Neural progenitor cell (in vitro differentiated cells): ENCODE measurements at regions not wholly inside any gene's neighbourhood (a gene's known extent, or its start where the extent isn't known, plus 50 kb on each side); places are given as distances from the start of the nearest gene placed in this dataset.

ENCODE experiments used
- DNase-seq: peaks from one replicate; pipeline ENCODE4 v3.0.0-alpha.2; 2016; ENCODE audit warnings: low spot score
- H2AFZ ChIP-seq: fragments of 200-600 bp; sonication (generic); replicated peaks from 2 replicates; pipeline ENCODE4 v1.6.1; 2016; ENCODE audit warnings: antibody characterized with exemption
- H3F3A ChIP-seq: fragments of 200-600 bp; sonication (generic); 2 replicates; pipeline ENCODE4 v1.6.1; 2016; ENCODE audit warnings: antibody characterized with exemption, low read depth
- H3K27ac ChIP-seq: fragments of 200-600 bp; sonication (generic); 2 replicates; pipeline ENCODE4 v1.5.1; 2016; ENCODE audit warnings: mild to moderate bottlenecking
- H3K27me3 ChIP-seq: fragments of 200-600 bp; sonication (generic); 2 replicates; pipeline ENCODE4 v1.6.1; 2016; ENCODE audit warnings: mild to moderate bottlenecking, moderate library complexity
- H3K36me3 ChIP-seq: fragments of 200-600 bp; sonication (generic); 2 replicates; pipeline ENCODE4 v1.5.1; 2016
- H3K4me1 ChIP-seq: fragments of 200-600 bp; sonication (generic); 2 replicates; pipeline ENCODE4 v1.6.1; 2016; ENCODE audit warnings: mixed run types
- H3K4me2 ChIP-seq: fragments of 200-600 bp; sonication (generic); 2 replicates; pipeline ENCODE4 v1.6.1; 2016
- H3K4me3 ChIP-seq: fragments of 200-600 bp; sonication (generic); 2 replicates; pipeline ENCODE4 v1.5.1; 2016
- H3K79me2 ChIP-seq: fragments of 200-600 bp; sonication (generic); 2 replicates; pipeline ENCODE4 v1.6.1; 2016; ENCODE audit warnings: low read depth
- H3K9ac ChIP-seq: fragments of 200-600 bp; sonication (generic); 2 replicates; pipeline ENCODE4 v1.6.1; 2016
- H3K9me3 ChIP-seq: fragments of 200-600 bp; sonication (generic); 2 replicates; pipeline ENCODE4 v1.5.1; 2016; ENCODE audit warnings: low read depth
- H4K20me1 ChIP-seq: fragments of 200-600 bp; sonication (generic); 2 replicates; pipeline ENCODE4 v1.6.1; 2016; ENCODE audit warnings: low read depth
- H3K27ac Mint-ChIP-seq: 3 replicates; pipeline ENCODE4 v1.8.0; 2021; ENCODE audit warnings: mixed read lengths
- H3K27me3 Mint-ChIP-seq: 2 replicates; pipeline ENCODE4 v1.8.0; 2022; ENCODE audit warnings: low read depth, mild to moderate bottlenecking, inconsistent platforms, moderate library complexity, mixed read lengths; ENCODE audit not compliant: insufficient read depth
- H3K36me3 Mint-ChIP-seq: 3 replicates; pipeline ENCODE4 v1.8.0; 2021; ENCODE audit warnings: mixed read lengths
- H3K4me1 Mint-ChIP-seq: 3 replicates; pipeline ENCODE4 v1.8.0; 2021; ENCODE audit warnings: mixed read lengths
- H3K4me3 Mint-ChIP-seq: 3 replicates; pipeline ENCODE4 v1.8.0; 2021; ENCODE audit warnings: mild to moderate bottlenecking, moderate library complexity, mixed read lengths
- H3K9me3 Mint-ChIP-seq: 3 replicates; pipeline ENCODE4 v1.8.0; 2020; ENCODE audit warnings: mixed read lengths
- CTCF ChIP-seq: fragments of 200-600 bp; sonication (generic); IDR thresholded peaks from 2 replicates; pipeline ENCODE4 v1.5.1; 2017; ENCODE audit warnings: antibody characterized with exemption, mild to moderate bottlenecking
- EZH2 ChIP-seq: fragments of 200-600 bp; sonication (generic); IDR thresholded peaks from 2 replicates; pipeline ENCODE4 v1.6.1; 2017; ENCODE audit warnings: antibody characterized with exemption, mild to moderate bottlenecking, moderate library complexity
- EZH2phosphoT487 ChIP-seq: fragments of 200-600 bp; sonication (generic); IDR thresholded peaks from 2 replicates; pipeline ENCODE4 v1.6.1; 2017; ENCODE audit warnings: antibody characterized with exemption

- no peak overlapping the region for H3K27ac Mint-ChIP-seq
- Histone ChIP-seq H2AFZ (no peak overlapping the region), H3K4me3 (peak overlapping the region; percentile 25), H3K79me2 (no peaks in the 10 kb centered on the region), H3K27me3 (peaks cover 74% of the 10 kb centered on the region), H3K36me3 (peaks cover 5% of the 10 kb centered on the region), H3F3A (peaks cover 28% of the 10 kb centered on the region), H3K9ac (no peak overlapping the region), H4K20me1 (peaks cover 9% of the 10 kb centered on the region), H3K27ac (peak overlapping the region; percentile 65), H3K9me3 (peaks cover 12% of the 10 kb centered on the region), H3K4me2 (peak overlapping the region; percentile 72), H3K4me1 (peaks cover 23% of the 10 kb centered on the region)
- H3K9me3 Mint-ChIP-seq, result peaks cover 24% of the 10 kb centered on the region
- peaks cover 21% of the 10 kb centered on the region for H3K4me1 Mint-ChIP-seq
- peaks cover 20% of the 10 kb centered on the region for H3K27me3 Mint-ChIP-seq
- H3K36me3 Mint-ChIP-seq, result peaks cover 3% of the 10 kb centered on the region
- TF ChIP-seq EZH2phosphoT487 (peak; percentile 68), CTCF (no peak)
- DNase-seq, result peak; percentile 50
- peak overlapping the region; percentile 30 for H3K4me3 Mint-ChIP-seq
Measured at GRCh38 chr6:91298543-91299145, 711.8 kb upstream of the MAP3K7 start.

GRCh38 chr6:91293395-91293794, 706.5 kb upstream of the MAP3K7 start:
- Histone ChIP-seq H3K9me3 (peaks cover 12% of the 10 kb centered on the region), H3K27ac (no peak overlapping the region), H4K20me1 (peaks cover 2% of the 10 kb centered on the region), H3K4me2 (no peak overlapping the region), H3K4me3 (no peak overlapping the region), H2AFZ (no peak overlapping the region), H3K27me3 (peaks cover 82% of the 10 kb centered on the region), H3K79me2 (no peaks in the 10 kb centered on the region), H3K4me1 (peaks cover 12% of the 10 kb centered on the region), H3F3A (peaks cover 8% of the 10 kb centered on the region), H3K9ac (no peak overlapping the region), H3K36me3 (peaks cover 5% of the 10 kb centered on the region)
- Mint-ChIP-seq H3K4me1 (peaks cover 5% of the 10 kb centered on the region), H3K27me3 (peaks cover 11% of the 10 kb centered on the region), H3K27ac (no peak overlapping the region), H3K4me3 (no peak overlapping the region), H3K9me3 (peaks cover 20% of the 10 kb centered on the region), H3K36me3 (peaks cover 3% of the 10 kb centered on the region)
- no peak for DNase-seq
- TF ChIP-seq EZH2phosphoT487 (no peak), EZH2 (no peak), CTCF (no peak)

- Histone ChIP-seq H3K9ac (no peak overlapping the region), H3F3A (no peaks in the 10 kb centered on the region), H3K4me3 (no peak overlapping the region), H3K27ac (no peak overlapping the region), H3K4me2 (no peak overlapping the region), H3K4me1 (peaks cover 8% of the 10 kb centered on the region), H2AFZ (no peak overlapping the region), H4K20me1 (no peaks in the 10 kb centered on the region), H3K9me3 (no peaks in the 10 kb centered on the region), H3K27me3 (peaks cover 62% of the 10 kb centered on the region), H3K36me3 (no peaks in the 10 kb centered on the region), H3K79me2 (no peaks in the 10 kb centered on the region)
- TF ChIP-seq CTCF (no peak), EZH2 (no peak), EZH2phosphoT487 (no peak)
- DNase-seq, result no peak
- H3K4me1 Mint-ChIP-seq, result peaks cover 2% of the 10 kb centered on the region
- no peak overlapping the region for H3K27ac Mint-ChIP-seq
- no peak overlapping the region for H3K4me3 Mint-ChIP-seq
- H3K27me3 Mint-ChIP-seq, result peaks cover 2% of the 10 kb centered on the region
- peaks cover under 1% of the 10 kb centered on the region for H3K9me3 Mint-ChIP-seq
- H3K36me3 Mint-ChIP-seq, result no peaks in the 10 kb centered on the region
Measured at GRCh38 chr6:91291071-91291470, 704.2 kb upstream of the MAP3K7 start.
